GM12878 (cell line): ENCODE measurements at regions not wholly inside any gene's neighbourhood (a gene's known extent, or its start where the extent isn't known, plus 50 kb on each side); places are given as distances from the start of the nearest gene placed in this dataset.

Source experiments
- ATAC-seq: fragments of 200-7000 bp; cut with Tn5 transposase; 3 replicates; pipeline ENCODE4 v1.9.1; 2020; ENCODE audit warnings: mild to moderate bottlenecking, moderate library complexity
- BruUV-seq: library from RNA; stranded (reverse); fragments of 400-500 nt; replicated peaks from 2 replicates; lab custom pipeline; 2021; lab: Mats Ljungman, UMichigan
- CTCF ChIA-PET: fragments of 300-600 bp; sonication (Branson Sonifier 250); formaldehyde crosslinking; extraction: SDS; loops from one replicate; lab custom pipeline; 2021; ENCODE audit warnings: inconsistent platforms; lab: Yijun Ruan, JAX
- POLR2A ChIA-PET: fragments of 350-600 bp; formaldehyde crosslinking; extraction: SDS; loops from one replicate; lab custom pipeline; 2021; ENCODE audit warnings: inconsistent platforms; lab: Charles Lee
- RAD21 ChIA-PET: fragments of 300-600 bp; sonication (Branson Sonifier 250); formaldehyde crosslinking; loops from one replicate; lab custom pipeline; 2023; ENCODE audit warnings: antibody characterized with exemption; ENCODE audit not compliant: unreplicated experiment; lab: Charles Lee
- SMC1A ChIA-PET: fragments of 300-600 bp; sonication (Branson Sonifier 250); formaldehyde crosslinking; loops from one replicate; lab custom pipeline; 2023; ENCODE audit not compliant: unreplicated experiment, uncharacterized antibody; lab: Charles Lee
- DNase-seq: peaks from one replicate; pipeline ENCODE4 v3.0.0-alpha.2; 2011; ENCODE audit warnings: low read depth, low spot score
- FAIRE-seq: peaks from 3 replicates; lab custom pipeline; 2011; peaks lifted over from hg19 to GRCh38; lab: Jason Lieb, UNC
- H2AFZ ChIP-seq: 2 replicates; pipeline ENCODE4 v1.6.0; 2011; ENCODE audit warnings: low read depth, low read length, control low read depth; ENCODE audit not compliant: control insufficient read depth
- H3K27ac ChIP-seq: 2 replicates; pipeline ENCODE4 v1.5.1; 2011; ENCODE audit warnings: control low read depth; ENCODE audit not compliant: control insufficient read depth, insufficient read depth
- H3K27me3 ChIP-seq, 2 experiments: replicated peaks in 1 of 2; 2 replicates each; pipeline versions ENCODE4 v1.6.0 to v1.6.1; 2011; ENCODE audit warnings: low read length in 1 of 2; ENCODE audit not compliant: control insufficient read depth in 2 of 2, insufficient read depth in 2 of 2
- H3K36me3 ChIP-seq, 2 experiments: 2 replicates each; pipeline ENCODE4 v1.5.1; 2011; ENCODE audit warnings: low read length in 1 of 2; ENCODE audit not compliant: control insufficient read depth in 2 of 2, insufficient read depth in 2 of 2
- H3K4me1 ChIP-seq: 2 replicates; pipeline ENCODE4 v1.6.1; 2011; ENCODE audit warnings: mild to moderate bottlenecking, low read length, moderate library complexity, mixed read lengths; ENCODE audit not compliant: control insufficient read depth, insufficient read depth
- H3K4me2 ChIP-seq: 2 replicates; pipeline ENCODE4 v1.6.0; 2011; ENCODE audit warnings: control low read depth; ENCODE audit not compliant: control insufficient read depth, insufficient read depth
- H3K4me3 ChIP-seq: fragments of 200-600 bp; sonication (generic); 2 replicates; pipeline ENCODE4 v1.5.1; 2016
- H3K79me2 ChIP-seq: 2 replicates; pipeline ENCODE4 v1.6.0; 2011; ENCODE audit warnings: low read length; ENCODE audit not compliant: control insufficient read depth, insufficient read depth
- H3K9ac ChIP-seq: 2 replicates; pipeline ENCODE4 v1.8.0; 2011; ENCODE audit warnings: low read length, control low read depth, mixed read lengths; ENCODE audit not compliant: control insufficient read depth, insufficient read depth
- H3K9me3 ChIP-seq: replicated peaks from 3 replicates; pipeline ENCODE4 v1.5.1; 2011; ENCODE audit warnings: mild to moderate bottlenecking, low read length; ENCODE audit not compliant: control insufficient read depth, insufficient read depth
- H4K20me1 ChIP-seq: 2 replicates; pipeline ENCODE4 v1.6.0; 2011; ENCODE audit not compliant: control insufficient read depth, insufficient read depth
- EZH2 ChIP-seq: IDR thresholded peaks from 2 replicates; pipeline ENCODE4 v1.6.1; 2012; ENCODE audit warnings: low read depth, mild to moderate bottlenecking, control low read depth, inconsistent platforms, low read length, borderline replicate concordance; ENCODE audit not compliant: control insufficient read depth
- FOXK2 ChIP-seq: fragments of 450-650 bp; IDR thresholded peaks from 2 replicates; pipeline ENCODE4 v1.6.1; 2017; ENCODE audit warnings: mild to moderate bottlenecking, moderate library complexity
- NFIC ChIP-seq: IDR thresholded peaks from 2 replicates; pipeline ENCODE4 v1.6.1; 2012; ENCODE audit warnings: low read depth, mild to moderate bottlenecking, inconsistent platforms, low read length, moderate library complexity
- RUNX3 ChIP-seq: IDR thresholded peaks from 2 replicates; pipeline ENCODE4 v1.6.1; 2012; ENCODE audit warnings: low read length, inconsistent platforms
- WRNIP1 ChIP-seq: IDR thresholded peaks from 2 replicates; pipeline ENCODE4 v1.6.1; 2011; ENCODE audit warnings: low read depth, low read length, improper control_type of control experiment, borderline replicate concordance
- WGBS: methylation state at CpG from one replicate; pipeline ENCODE4 v1.1.6; 2016; ENCODE audit warnings: low lambda C conversion rate; ENCODE audit not compliant: insufficient replicate concordance, insufficient coverage; ENCODE audit errors: missing lambda C conversion rate; 5-methylcytosine and 5-hydroxymethylcytosine counted together
- in situ Hi-C: fragments of 300-500 bp; cut with MboI; formaldehyde crosslinking; loops from 9 replicates; pipeline ENCODE4 v1.14.3; 2018; ENCODE audit warnings: mixed read lengths
- intact Hi-C: fragments of 100-400 bp; cut with micrococcal nuclease; formaldehyde crosslinking; loops from one replicate; pipeline ENCODE4 v1.14.2; 2022; ENCODE audit not compliant: unreplicated experiment

DNA sequence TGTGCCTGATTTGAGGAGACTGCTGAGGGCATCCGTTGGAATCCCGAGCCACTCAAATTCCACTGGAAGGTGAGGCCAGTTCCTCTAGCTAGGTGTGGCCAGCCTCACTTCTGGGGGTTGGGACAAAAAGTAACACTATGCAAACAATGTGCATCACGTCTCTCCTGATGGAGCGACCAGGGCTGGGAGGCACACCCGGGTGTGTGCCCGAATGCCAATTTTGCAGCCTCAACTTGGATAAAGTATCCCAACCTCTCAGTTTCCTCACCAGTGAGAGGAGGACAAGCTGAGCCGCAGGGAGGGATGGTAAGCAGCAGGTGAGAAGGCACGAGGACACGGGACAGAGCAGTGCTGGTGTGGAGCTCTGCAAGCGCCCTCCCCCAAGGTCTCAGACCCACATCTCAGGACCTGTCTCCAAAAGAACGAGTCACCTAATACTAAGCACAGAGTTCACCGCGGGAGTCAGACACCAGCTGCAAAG lies 218.3 kb downstream of the HAUS1 start (continued):
- TF ChIP-seq NFIC (no peak), EZH2 (no peak)

- in situ Hi-C loops (no loop called here), intact Hi-C loops (no loop called here)
- Histone ChIP-seq H3K4me3 (no peak overlapping the region), H3K4me1 (no peaks in the 10 kb centered on the region), H3K4me2 (no peak overlapping the region), H3K9ac (no peak overlapping the region), H3K27me3 (no peaks in the 10 kb centered on the region), H3K36me3 (no peaks in the 10 kb centered on the region), H2AFZ (no peak overlapping the region), H4K20me1 (no peaks in the 10 kb centered on the region), H3K79me2 (no peaks in the 10 kb centered on the region), H3K9me3 (no peaks in the 10 kb centered on the region), H3K27ac (no peak overlapping the region)
- no TSS peak for BruUV-seq
- CTCF ChIA-PET = no interaction called here
- FAIRE-seq (no peak), DNase-seq (no peak), ATAC-seq (no peak)
- RAD21 ChIA-PET = no interaction called here
- SMC1A ChIA-PET = no interaction called here
- TF ChIP-seq RUNX3 (no peak), FOXK2 (no peak), WRNIP1 (no peak)
- POLR2A ChIA-PET = no interaction called here
- 28% methylated on average over 7 of the region's 7 CpGs for WGBS
Measured at GRCh38 chr18:46322941-46323340, 218.8 kb downstream of the HAUS1 start.
